ENCODE measurements at regions not wholly inside any gene's neighbourhood (a gene's known extent, or its start where the extent isn't known, plus 50 kb on each side); places are given as distances from the start of the nearest gene placed in this dataset.

DNA sequence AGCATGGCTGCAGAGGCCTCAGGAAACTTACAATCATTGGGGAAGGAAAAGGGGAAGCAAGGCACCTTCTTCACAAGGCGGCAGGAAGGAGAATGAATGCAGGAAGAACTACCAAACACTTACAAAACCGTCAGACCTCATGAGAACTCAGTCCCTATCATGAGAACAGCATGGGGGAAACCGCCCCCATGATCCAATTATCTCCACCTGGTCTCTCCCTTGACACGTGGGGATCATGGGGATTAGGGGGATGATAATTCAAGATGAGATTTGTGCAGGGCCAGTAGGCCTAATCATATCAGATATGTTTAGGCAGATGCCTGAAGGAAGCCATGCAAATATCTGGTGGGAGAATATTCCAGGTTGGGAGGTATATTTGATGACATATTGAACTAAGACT is 1176.4 kb upstream of the CDH18 start:
- TF ChIP-seq, protein P1, sequence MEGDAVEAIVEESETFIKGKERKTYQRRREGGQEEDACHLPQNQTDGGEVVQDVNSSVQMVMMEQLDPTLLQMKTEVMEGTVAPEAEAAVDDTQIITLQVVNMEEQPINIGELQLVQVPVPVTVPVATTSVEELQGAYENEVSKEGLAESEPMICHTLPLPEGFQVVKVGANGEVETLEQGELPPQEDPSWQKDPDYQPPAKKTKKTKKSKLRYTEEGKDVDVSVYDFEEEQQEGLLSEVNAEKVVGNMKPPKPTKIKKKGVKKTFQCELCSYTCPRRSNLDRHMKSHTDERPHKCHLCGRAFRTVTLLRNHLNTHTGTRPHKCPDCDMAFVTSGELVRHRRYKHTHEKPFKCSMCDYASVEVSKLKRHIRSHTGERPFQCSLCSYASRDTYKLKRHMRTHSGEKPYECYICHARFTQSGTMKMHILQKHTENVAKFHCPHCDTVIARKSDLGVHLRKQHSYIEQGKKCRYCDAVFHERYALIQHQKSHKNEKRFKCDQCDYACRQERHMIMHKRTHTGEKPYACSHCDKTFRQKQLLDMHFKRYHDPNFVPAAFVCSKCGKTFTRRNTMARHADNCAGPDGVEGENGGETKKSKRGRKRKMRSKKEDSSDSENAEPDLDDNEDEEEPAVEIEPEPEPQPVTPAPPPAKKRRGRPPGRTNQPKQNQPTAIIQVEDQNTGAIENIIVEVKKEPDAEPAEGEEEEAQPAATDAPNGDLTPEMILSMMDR (IDR thresholded peaks at IDR 0.05; ENCODE audit: low read length), result no peak
- TF ChIP-seq EZH2 (optimal IDR thresholded peaks at IDR 0.05; ENCODE audit: low read depth, low read length), result no peak

Data from MM.1S (cell line).